ENCODE measurements at regions not wholly inside any gene's neighbourhood (a gene's known extent, or its start where the extent isn't known, plus 50 kb on each side); places are given as distances from the start of the nearest gene placed in this dataset.

GRCh38 chr5:152638996-152639552 lies 234.0 kb upstream of the NMUR2 start:
- ATAC-seq: no peak

GRCh38 chr5:152641970-152642805 lies 237.1 kb upstream of the NMUR2 start:
- DNase-seq (no peak), ATAC-seq (peak in 1 of 4 donors; percentile 23), FAIRE-seq (no peak)
- whole genome bisulfite sequencing, 2 donors: 68 to 76% methylated on average over 10 of the region's 10 CpGs
- no peak overlapping the region for H3K27ac ChIP-seq
- no peaks in the 10 kb centered on the region for H3K4me1 ChIP-seq
- no peak overlapping the region for H3K4me3 ChIP-seq
- intact Hi-C loops (cut with DNase I): no loop called here
- TF ChIP-seq CTCF (IDR thresholded peaks at IDR 0.05): no peak
- H3K9me3 ChIP-seq: no peaks in the 10 kb centered on the region
- H3K27me3 ChIP-seq: no peaks in the 10 kb centered on the region
- no peaks in the 10 kb centered on the region for H3K36me3 ChIP-seq

More at GRCh38 chr5:152638996-152639552, 234.0 kb upstream of the NMUR2 start:
- H3K4me3 ChIP-seq: no peak overlapping the region
- H3K27ac ChIP-seq: no peak overlapping the region
- TF ChIP-seq CTCF (IDR thresholded peaks at IDR 0.05): no peak
- intact Hi-C loops (cut with DNase I): no loop called here
- no peaks in the 10 kb centered on the region for H3K27me3 ChIP-seq
- 57 to 70% methylated on average over 2 of the region's 2 CpGs for WGBS, 2 donors
- no peaks in the 10 kb centered on the region for H3K36me3 ChIP-seq
- FAIRE-seq (no peak), DNase-seq (no peak)
- no peaks in the 10 kb centered on the region for H3K9me3 ChIP-seq
- no peaks in the 10 kb centered on the region for H3K4me1 ChIP-seq

DNA sequence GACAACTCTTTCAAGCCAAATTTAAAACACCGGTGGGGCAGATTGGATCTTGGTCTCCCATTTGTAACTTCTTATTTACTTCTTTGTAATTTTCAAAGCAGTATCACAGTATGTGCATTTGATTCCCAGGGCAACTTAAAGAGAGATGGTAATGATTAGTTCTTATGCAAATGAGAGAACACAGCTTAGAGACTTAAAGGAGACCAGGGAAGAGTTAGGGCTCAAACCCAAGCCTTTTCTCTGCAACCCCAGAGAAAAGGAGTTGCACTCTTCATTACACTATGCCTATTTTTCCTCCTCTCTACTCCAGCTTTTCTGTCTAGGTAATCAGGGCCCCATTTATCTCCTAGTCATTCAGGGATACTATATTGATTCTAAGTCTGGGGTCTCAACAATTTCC lies 237.8 kb upstream of the NMUR2 start:
- intact Hi-C loops (cut with DNase I): no loop called here
- no peaks in the 10 kb centered on the region for H3K4me1 ChIP-seq
- no peak overlapping the region for H3K27ac ChIP-seq
- H3K27me3 ChIP-seq: no peaks in the 10 kb centered on the region
- TF ChIP-seq CTCF (IDR thresholded peaks at IDR 0.05): no peak
- WGBS, 2 donors: 59 to 78% methylated on average over 1 of the region's 1 CpG
- no peak for ATAC-seq
- H3K36me3 ChIP-seq: no peaks in the 10 kb centered on the region
- H3K9me3 ChIP-seq: no peaks in the 10 kb centered on the region
- FAIRE-seq: no peak
- H3K4me3 ChIP-seq: no peak overlapping the region
- no peak for DNase-seq

GRCh38 chr5:152644029-152644728 lies 239.1 kb upstream of the NMUR2 start:
- Histone ChIP-seq H3K36me3 (no peaks in the 10 kb centered on the region), H3K9me3 (no peaks in the 10 kb centered on the region), H3K27me3 (no peaks in the 10 kb centered on the region), H3K4me3 (no peak overlapping the region), H3K27ac (no peak overlapping the region), H3K4me1 (no peaks in the 10 kb centered on the region)
- FAIRE-seq: no peak
- 13 to 14% methylated on average over 2 of the region's 2 CpGs for WGBS, 2 donors
- no peak for ATAC-seq
- no peak for DNase-seq
- no peak for TF ChIP-seq CTCF (IDR thresholded peaks at IDR 0.05)
- intact Hi-C loops (cut with DNase I): no loop called here

Data from pancreas (tissue), 10 donors.